GM12875 (cell line): ENCODE measurements at regions not wholly inside any gene's neighbourhood (a gene's known extent, or its start where the extent isn't known, plus 50 kb on each side); places are given as distances from the start of the nearest gene placed in this dataset.
"Not testable (repeated sequence)": the region's sequence is repeated elsewhere in the genome, so short reads cannot be mapped to it uniquely, and the experiment has no call there.

Experiments
- H3K4me3 ChIP-seq: one replicate; pipeline ENCODE4 v1.5.1; 2011; ENCODE audit warnings: low read depth, low read length, control low read depth
- TF ChIP-seq, protein P1 (sequence below): IDR thresholded peaks from 2 replicates; pipeline ENCODE4 v1.5.1; 2011; ENCODE audit warnings: low read depth, mild to moderate bottlenecking, control low read depth, inconsistent platforms, low read length, moderate library complexity, borderline replicate concordance; ENCODE audit not compliant: insufficient read depth

DNA sequence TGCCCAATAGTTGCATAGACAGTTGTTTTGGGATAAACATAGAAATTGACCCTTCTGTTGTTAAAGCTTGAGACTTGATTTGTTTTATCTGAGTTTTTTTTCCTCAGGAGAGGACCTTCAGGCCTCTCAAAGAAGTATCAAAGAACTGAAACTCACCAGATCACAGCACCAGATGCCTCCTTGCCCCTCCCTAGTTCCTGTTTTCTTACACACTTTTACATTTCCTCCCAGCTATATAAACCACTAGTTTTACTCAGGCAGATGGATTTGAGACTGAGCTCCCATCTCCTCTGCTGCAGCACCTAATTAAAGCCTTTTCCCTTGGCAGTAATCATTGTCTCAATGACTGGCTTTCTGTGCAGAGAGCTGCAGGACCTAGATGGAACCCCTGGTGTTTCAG is 150.6 kb upstream of the NRG3 start:
- H3K4me3 ChIP-seq: no peak overlapping the region
- TF ChIP-seq, protein P1, sequence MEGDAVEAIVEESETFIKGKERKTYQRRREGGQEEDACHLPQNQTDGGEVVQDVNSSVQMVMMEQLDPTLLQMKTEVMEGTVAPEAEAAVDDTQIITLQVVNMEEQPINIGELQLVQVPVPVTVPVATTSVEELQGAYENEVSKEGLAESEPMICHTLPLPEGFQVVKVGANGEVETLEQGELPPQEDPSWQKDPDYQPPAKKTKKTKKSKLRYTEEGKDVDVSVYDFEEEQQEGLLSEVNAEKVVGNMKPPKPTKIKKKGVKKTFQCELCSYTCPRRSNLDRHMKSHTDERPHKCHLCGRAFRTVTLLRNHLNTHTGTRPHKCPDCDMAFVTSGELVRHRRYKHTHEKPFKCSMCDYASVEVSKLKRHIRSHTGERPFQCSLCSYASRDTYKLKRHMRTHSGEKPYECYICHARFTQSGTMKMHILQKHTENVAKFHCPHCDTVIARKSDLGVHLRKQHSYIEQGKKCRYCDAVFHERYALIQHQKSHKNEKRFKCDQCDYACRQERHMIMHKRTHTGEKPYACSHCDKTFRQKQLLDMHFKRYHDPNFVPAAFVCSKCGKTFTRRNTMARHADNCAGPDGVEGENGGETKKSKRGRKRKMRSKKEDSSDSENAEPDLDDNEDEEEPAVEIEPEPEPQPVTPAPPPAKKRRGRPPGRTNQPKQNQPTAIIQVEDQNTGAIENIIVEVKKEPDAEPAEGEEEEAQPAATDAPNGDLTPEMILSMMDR: no peak

DNA sequence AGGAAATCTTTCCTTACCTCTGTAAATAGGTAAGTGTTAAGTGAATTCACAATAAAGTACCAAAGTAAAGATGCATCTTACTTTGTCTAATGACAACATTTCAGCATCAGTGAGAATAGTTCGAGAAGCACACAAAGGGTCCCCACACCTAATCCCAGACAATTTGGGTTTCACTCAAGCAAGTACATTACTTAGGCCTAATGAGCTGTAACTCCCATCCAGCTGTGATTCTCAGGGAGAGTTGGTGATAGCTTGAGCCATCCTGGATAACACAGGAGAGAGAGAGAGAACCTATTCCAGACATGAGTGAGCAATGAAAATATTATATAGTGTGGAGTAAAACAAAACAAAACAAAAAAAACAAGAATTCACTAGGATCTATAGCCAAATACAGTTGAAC is 149.1 kb upstream of the NRG3 start:
- no peak overlapping the region for H3K4me3 ChIP-seq
- TF ChIP-seq, protein P1: no peak

- no peak overlapping the region for H3K4me3 ChIP-seq
- TF ChIP-seq, protein P1: no peak
Observed at GRCh38 chr10:81728692-81729091, 146.3 kb upstream of the NRG3 start.

- no peak overlapping the region for H3K4me3 ChIP-seq
- TF ChIP-seq, protein P1: no peak
Observed at GRCh38 chr10:81730891-81731290, 144.1 kb upstream of the NRG3 start.

- H3K4me3 ChIP-seq: no peak overlapping the region
- TF ChIP-seq, protein P1: no peak
Observed at GRCh38 chr10:81733542-81733941, 141.5 kb upstream of the NRG3 start.

- not testable (repeated sequence) for H3K4me3 ChIP-seq
Observed at GRCh38 chr10:81735167-81735566, 139.8 kb upstream of the NRG3 start.

GRCh38 chr10:81759111-81759510 is 115.9 kb upstream of the NRG3 start:
- TF ChIP-seq, protein P1: no peak
- H3K4me3 ChIP-seq: no peak overlapping the region

- no peak overlapping the region for H3K4me3 ChIP-seq
- TF ChIP-seq, protein P1: no peak
Observed at GRCh38 chr10:81784111-81784597, 90.8 kb upstream of the NRG3 start.
